ENCODE measurements at regions not wholly inside any gene's neighbourhood (a gene's known extent, or its start where the extent isn't known, plus 50 kb on each side); places are given as distances from the start of the nearest gene placed in this dataset.

- DNase-seq: peak in 1 of 3 donors; percentile 50
- Histone ChIP-seq H3K36me3 (replicated peaks in 1 of 2; ENCODE audit: control insufficient read depth in 1 of 2, insufficient read depth in 2 of 2, low read length in 2 of 2) (no peaks in the 10 kb centered on the region), H3K4me3 (replicated peaks in 1 of 3; ENCODE audit: low read depth in 2 of 3, low read length in 3 of 3) (no peak overlapping the region), H3K27ac (ENCODE audit: low read depth in 1 of 2, low read length in 2 of 2) (no peak overlapping the region), H4K20me1 (ENCODE audit: insufficient read depth, low read length) (no peaks in the 10 kb centered on the region), H3K27me3 (ENCODE audit: control insufficient read depth in 2 of 2, insufficient read depth in 2 of 2, low read length in 2 of 2) (no peaks in the 10 kb centered on the region), H3K79me2 (ENCODE audit: insufficient read depth, low read length) (no peaks in the 10 kb centered on the region), H3K9me3 (replicated peaks in 1 of 2; ENCODE audit: control insufficient read depth in 1 of 2, insufficient read depth in 1 of 2, low read length in 2 of 2) (no peaks in the 10 kb centered on the region), H2AFZ (ENCODE audit: insufficient read depth, low read depth, low read length, poor library complexity, severe bottlenecking) (no peak overlapping the region), H3K4me1 (ENCODE audit: control insufficient read depth in 1 of 2, insufficient read depth in 2 of 2, low read length in 2 of 2) (no peaks in the 10 kb centered on the region), H3K4me2 (replicated peaks; ENCODE audit: extremely low read depth, low read length, poor library complexity, severe bottlenecking) (no peak overlapping the region), H3K9ac (ENCODE audit: insufficient read depth, low read length, poor library complexity, severe bottlenecking) (no peak overlapping the region)
- no peak for TF ChIP-seq CTCF (IDR thresholded peaks at IDR 0.05)
- WGBS (ENCODE audit: insufficient coverage): no CpG with 5 or more reads among the region's 2 CpGs
- Mint-ChIP-seq H3K4me1 (peaks cover 3% of the 10 kb centered on the region), H3K9me3 (peaks cover 0 to 15% (median 2%) of the 10 kb centered on the region in 7 donors), H3K4me3 (no peak overlapping the region), H3K36me3 (no peaks in the 10 kb centered on the region), H3K27ac (no peak overlapping the region), H3K27me3 (ENCODE audit: low read depth in 3 of 3) (no peaks in the 10 kb centered on the region)
- intact Hi-C loops (cut with micrococcal nuclease): no loop called here
Observed at GRCh38 chr7:41824284-41824683, 121.4 kb upstream of the INHBA start.

- peaks cover 5% of the 10 kb centered on the region for H3K4me1 Mint-ChIP-seq
Observed at GRCh38 chr7:41822259-41822817, 119.4 kb upstream of the INHBA start.

More at GRCh38 chr7:41822259-41822817, 119.4 kb upstream of the INHBA start:
- WGBS (ENCODE audit: insufficient coverage): no CpG with 5 or more reads among the region's 1 CpG
- Histone ChIP-seq H3K27ac (ENCODE audit: low read depth in 1 of 2, low read length in 2 of 2) (no peak overlapping the region), H3K9me3 (replicated peaks in 1 of 2; ENCODE audit: control insufficient read depth in 1 of 2, insufficient read depth in 1 of 2, low read length in 2 of 2) (no peaks in the 10 kb centered on the region), H2AFZ (ENCODE audit: insufficient read depth, low read depth, low read length, poor library complexity, severe bottlenecking) (no peak overlapping the region), H3K27me3 (ENCODE audit: control insufficient read depth in 2 of 2, insufficient read depth in 2 of 2, low read length in 2 of 2) (no peaks in the 10 kb centered on the region), H3K36me3 (replicated peaks in 1 of 2; ENCODE audit: control insufficient read depth in 1 of 2, insufficient read depth in 2 of 2, low read length in 2 of 2) (no peaks in the 10 kb centered on the region), H3K9ac (ENCODE audit: insufficient read depth, low read length, poor library complexity, severe bottlenecking) (no peak overlapping the region), H3K79me2 (ENCODE audit: insufficient read depth, low read length) (no peaks in the 10 kb centered on the region), H3K4me1 (ENCODE audit: control insufficient read depth in 1 of 2, insufficient read depth in 2 of 2, low read length in 2 of 2) (no peaks in the 10 kb centered on the region), H4K20me1 (ENCODE audit: insufficient read depth, low read length) (no peaks in the 10 kb centered on the region), H3K4me2 (replicated peaks; ENCODE audit: extremely low read depth, low read length, poor library complexity, severe bottlenecking) (no peak overlapping the region), H3K4me3 (replicated peaks in 1 of 3; ENCODE audit: low read depth in 2 of 3, low read length in 3 of 3) (no peak overlapping the region)
- Mint-ChIP-seq H3K9me3 (peaks cover 0 to 15% (median 2%) of the 10 kb centered on the region in 7 donors), H3K27me3 (ENCODE audit: low read depth in 3 of 3) (no peaks in the 10 kb centered on the region), H3K4me3 (no peak overlapping the region), H3K27ac (no peak overlapping the region), H3K36me3 (no peaks in the 10 kb centered on the region)
- TF ChIP-seq CTCF (IDR thresholded peaks at IDR 0.05): no peak
- DNase-seq: no peak
- intact Hi-C loops (cut with micrococcal nuclease): no loop called here

Data from CD14-positive monocyte (primary cell).